Peyer's patch (tissue), 4 donors: ENCODE measurements at regions not wholly inside any gene's neighbourhood (a gene's known extent, or its start where the extent isn't known, plus 50 kb on each side); places are given as distances from the start of the nearest gene placed in this dataset.

ENCODE experiments used
- POLR2A ChIP-seq, 2 donors: fragments of 450-650 bp; IDR thresholded peaks; one replicate each; pipeline ENCODE4 v1.5.1; 2017; ENCODE audit warnings: antibody characterized with exemption in 2 of 2, mild to moderate bottlenecking in 2 of 2, moderate library complexity in 2 of 2
- TF ChIP-seq, protein P1 (sequence below), 6 experiments: fragments of 450-650 bp in 4 of 6; fragments of 200-600 bp in 2 of 6; sonication (generic) in 1 of 6; IDR thresholded peaks; one replicate each; pipeline ENCODE4 v1.5.1; 2017 to 2019; ENCODE audit warnings: antibody characterized with exemption in 6 of 6, mild to moderate bottlenecking in 3 of 6, moderate library complexity in 1 of 6

DNA sequence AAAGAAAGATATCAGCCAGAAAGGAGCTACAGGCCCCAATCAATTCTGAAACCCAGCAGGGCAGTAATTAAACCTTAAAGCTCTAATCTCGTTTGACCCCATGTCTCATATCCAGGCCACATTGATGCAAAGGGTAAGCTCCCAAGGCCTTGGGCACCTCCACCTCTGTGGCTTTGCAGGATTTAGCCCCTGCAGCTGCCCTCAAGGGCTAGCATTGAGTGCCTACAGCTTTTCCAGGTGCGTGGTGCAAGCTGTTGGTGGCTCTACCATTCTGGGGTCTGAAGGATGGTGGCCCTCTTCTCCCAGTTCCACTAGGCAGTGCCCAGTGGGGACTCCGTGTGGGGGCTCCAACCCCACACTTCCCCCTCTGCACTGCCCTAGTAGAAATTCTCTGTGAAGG lies 429.9 kb downstream of the NPHP4 start:
- TF ChIP-seq, protein P1, sequence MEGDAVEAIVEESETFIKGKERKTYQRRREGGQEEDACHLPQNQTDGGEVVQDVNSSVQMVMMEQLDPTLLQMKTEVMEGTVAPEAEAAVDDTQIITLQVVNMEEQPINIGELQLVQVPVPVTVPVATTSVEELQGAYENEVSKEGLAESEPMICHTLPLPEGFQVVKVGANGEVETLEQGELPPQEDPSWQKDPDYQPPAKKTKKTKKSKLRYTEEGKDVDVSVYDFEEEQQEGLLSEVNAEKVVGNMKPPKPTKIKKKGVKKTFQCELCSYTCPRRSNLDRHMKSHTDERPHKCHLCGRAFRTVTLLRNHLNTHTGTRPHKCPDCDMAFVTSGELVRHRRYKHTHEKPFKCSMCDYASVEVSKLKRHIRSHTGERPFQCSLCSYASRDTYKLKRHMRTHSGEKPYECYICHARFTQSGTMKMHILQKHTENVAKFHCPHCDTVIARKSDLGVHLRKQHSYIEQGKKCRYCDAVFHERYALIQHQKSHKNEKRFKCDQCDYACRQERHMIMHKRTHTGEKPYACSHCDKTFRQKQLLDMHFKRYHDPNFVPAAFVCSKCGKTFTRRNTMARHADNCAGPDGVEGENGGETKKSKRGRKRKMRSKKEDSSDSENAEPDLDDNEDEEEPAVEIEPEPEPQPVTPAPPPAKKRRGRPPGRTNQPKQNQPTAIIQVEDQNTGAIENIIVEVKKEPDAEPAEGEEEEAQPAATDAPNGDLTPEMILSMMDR (IDR thresholded peaks at IDR 0.05), result no peak
- no peak for TF ChIP-seq POLR2A (IDR thresholded peaks at IDR 0.05)
